Small intestine (tissue), 7 donors: ENCODE measurements at regions not wholly inside any gene's neighbourhood (a gene's known extent, or its start where the extent isn't known, plus 50 kb on each side); places are given as distances from the start of the nearest gene placed in this dataset.
A peak's percentile ranks its signal among the peaks of the same experiment; 100 is the strongest.
"Not testable (repeated sequence)": the region's sequence is repeated elsewhere in the genome, so short reads cannot be mapped to it uniquely, and the experiment has no call there.

Experiments used
- DNase-seq, 2 donors: peaks; one replicate each; pipeline versions ENCODE4 v3.0.0 to v3.0.0-alpha.2; 2013
- FAIRE-seq: peaks from 2 replicates; lab custom pipeline; 2012; peaks lifted over from hg19 to GRCh38; lab: Jason Lieb, UNC
- H3K27ac ChIP-seq, 3 donors: one replicate each; pipeline ENCODE4 v1.5.1; 2013; ENCODE audit warnings: low read length in 2 of 3, mild to moderate bottlenecking in 2 of 3, control low read depth in 1 of 3, inconsistent platforms in 1 of 3, low read depth in 1 of 3, moderate library complexity in 1 of 3
- H3K27me3 ChIP-seq, 3 donors: one replicate each; pipeline ENCODE4 v1.6.1; 2013; ENCODE audit warnings: low read length in 3 of 3, inconsistent platforms in 1 of 3; ENCODE audit not compliant: control insufficient read depth in 3 of 3, insufficient read depth in 3 of 3
- H3K36me3 ChIP-seq, 3 donors: one replicate each; pipeline ENCODE4 v1.6.1; 2013; ENCODE audit warnings: low read length in 3 of 3, inconsistent platforms in 1 of 3, low read depth in 1 of 3, mild to moderate bottlenecking in 1 of 3, moderate library complexity in 1 of 3; ENCODE audit not compliant: control insufficient read depth in 3 of 3, insufficient read depth in 2 of 3
- H3K4me1 ChIP-seq, 3 donors: one replicate each; pipeline ENCODE4 v1.6.1; 2013; ENCODE audit warnings: low read length in 2 of 3, inconsistent platforms in 1 of 3, low read depth in 1 of 3, mild to moderate bottlenecking in 1 of 3, moderate library complexity in 1 of 3; ENCODE audit not compliant: control insufficient read depth in 3 of 3, insufficient read depth in 2 of 3
- H3K4me3 ChIP-seq, 3 donors: one replicate each; pipeline ENCODE4 v1.5.1; 2013; ENCODE audit warnings: low read length in 3 of 3, control low read depth in 1 of 3, inconsistent platforms in 1 of 3, low read depth in 1 of 3, mild to moderate bottlenecking in 1 of 3, moderate library complexity in 1 of 3
- H3K9me3 ChIP-seq, 2 donors: one replicate each; pipeline ENCODE4 v1.6.1; 2013; ENCODE audit warnings: low read depth in 1 of 2, low read length in 1 of 2; ENCODE audit not compliant: control insufficient read depth in 2 of 2, insufficient read depth in 1 of 2
- WGBS, 3 donors: extraction: QIAGEN DNeasy Blood & Tissue Kit; methylation state at CpG; one replicate each; pipeline ENCODE4 v1.1.7; 2013; 5-methylcytosine and 5-hydroxymethylcytosine counted together
- donor health status: healthy with polysubstance abuse.
- donor health status: control.
- donor health status: control.
- donor health status: Bipolar disorder and iron deficiency.
- donor health status: healthy.

DNA sequence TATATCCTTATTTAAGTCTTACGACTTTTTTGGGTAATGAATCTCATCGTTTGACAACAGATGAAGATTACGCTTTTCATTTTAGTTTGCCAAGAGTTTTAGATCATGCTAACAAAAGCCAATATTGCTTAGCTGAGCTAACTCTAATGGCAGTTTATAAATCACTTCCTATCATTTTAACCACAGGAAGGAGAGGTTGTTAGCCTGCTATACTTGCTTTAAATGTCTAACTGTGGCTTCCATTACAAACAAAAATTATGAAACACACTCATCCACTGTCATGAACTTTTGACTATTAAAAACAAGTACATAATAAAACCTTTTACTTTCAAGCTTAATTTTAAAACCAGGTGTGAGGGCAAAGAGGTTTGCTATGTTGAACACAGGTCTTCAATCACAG is 53.7 kb upstream of the ANKH start:
- 65 to 92% (median 83%) methylated on average over 3 of the region's 3 CpGs for WGBS, 3 donors
- DNase-seq (no peak), FAIRE-seq (no peak)
- Histone ChIP-seq H3K4me3 (no peak overlapping the region), H3K36me3 (no peaks in the 10 kb centered on the region), H3K27ac (no peak overlapping the region), H3K9me3 (no peaks in the 10 kb centered on the region), H3K4me1 (no peaks in the 10 kb centered on the region), H3K27me3 (no peaks in the 10 kb centered on the region)

- H3K36me3 ChIP-seq, FAIRE-seq, H3K9me3 ChIP-seq, H3K27me3 ChIP-seq, DNase-seq, H3K27ac ChIP-seq, H3K4me1 ChIP-seq, H3K4me3 ChIP-seq: not testable (repeated sequence)
- 65 to 84% (median 84%) methylated on average over 6 of the region's 6 CpGs for WGBS, 3 donors
Observed at GRCh38 chr5:14922952-14923351, 51.4 kb upstream of the ANKH start.

- 14 to 65% (median 35%) methylated on average over 9 of the region's 9 CpGs for WGBS, 3 donors
- H3K36me3 ChIP-seq: no peaks in the 10 kb centered on the region
- no peak overlapping the region for H3K4me3 ChIP-seq
- no peaks in the 10 kb centered on the region for H3K4me1 ChIP-seq
- no peaks in the 10 kb centered on the region for H3K9me3 ChIP-seq
- FAIRE-seq (no peak), DNase-seq (peak; percentile 3 to 16)
- no peaks in the 10 kb centered on the region for H3K27me3 ChIP-seq
- no peak overlapping the region for H3K27ac ChIP-seq
Observed at GRCh38 chr5:14922456-14922855, 50.9 kb upstream of the ANKH start.
